ENCODE measurements at regions not wholly inside any gene's neighbourhood (a gene's known extent, or its start where the extent isn't known, plus 50 kb on each side); places are given as distances from the start of the nearest gene placed in this dataset.
"Not testable (repeated sequence)": the region's sequence is repeated elsewhere in the genome, so short reads cannot be mapped to it uniquely, and the experiment has no call there.

GRCh38 chr14:55834390-55834789 is 254.4 kb downstream of the KTN1 start:
- in situ Hi-C loops (cut with MboI; ENCODE audit: low pct_ligation_motif_present in 1 of 4, low pct_unique_long_range_greater_than_20kb in 1 of 4, low sequenced_read_pairs in 3 of 4) (no loop called here), intact Hi-C loops (cut with DNase I; ENCODE audit: low total_unique reads) (no loop called here)
- H3K9me3 ChIP-seq: no peaks in the 10 kb centered on the region
- no peak for TF ChIP-seq POLR2A (IDR thresholded peaks at IDR 0.05)
- H3K36me3 ChIP-seq: no peaks in the 10 kb centered on the region
- no peak overlapping the region for H3K27ac ChIP-seq
- 49 to 75% methylated on average over 2 of the region's 2 CpGs for WGBS, 2 donors (ENCODE audit: low coverage in 1 of 2)
- no peak overlapping the region for H3K4me3 ChIP-seq
- H3K4me1 ChIP-seq: peaks cover 0 to 12% (median 5%) of the 10 kb centered on the region in 4 donors
- no peak for DNase-seq
- H3K27me3 ChIP-seq: no peaks in the 10 kb centered on the region

- 66 to 75% methylated on average over 2 to 3 of the region's 3 CpGs for WGBS, 2 donors (ENCODE audit: low coverage in 1 of 2)
These were observed 256.0 kb downstream of the KTN1 start for GRCh38 chr14:55835985-55836384.

GRCh38 chr14:55837467-55837866 is 257.5 kb downstream of the KTN1 start:
- H3K27ac ChIP-seq: no peak overlapping the region
- no peak overlapping the region for H3K4me3 ChIP-seq
- H3K9me3 ChIP-seq: no peaks in the 10 kb centered on the region
- intact Hi-C loops (cut with DNase I; ENCODE audit: low total_unique reads) (no loop called here), in situ Hi-C loops (cut with MboI; ENCODE audit: low pct_ligation_motif_present in 1 of 4, low pct_unique_long_range_greater_than_20kb in 1 of 4, low sequenced_read_pairs in 3 of 4) (no loop called here)
- no peak for DNase-seq
- no peak for TF ChIP-seq CTCF (IDR thresholded peaks at IDR 0.05)
- no peak for TF ChIP-seq POLR2AphosphoS5 (IDR thresholded peaks at IDR 0.05)
- no peak for TF ChIP-seq EP300 (IDR thresholded peaks at IDR 0.05; ENCODE audit: low read depth)
- no peak for TF ChIP-seq POLR2A (IDR thresholded peaks at IDR 0.05)
- no peaks in the 10 kb centered on the region for H3K36me3 ChIP-seq
- WGBS, 2 donors (ENCODE audit: low coverage in 1 of 2): 81% methylated on average over 1 of the region's 1 CpG; no CpG with 5 or more reads in 1 of the 2 donors
- peaks cover 0 to 6% (median 1%) of the 10 kb centered on the region in 4 donors for H3K4me1 ChIP-seq
- no peaks in the 10 kb centered on the region for H3K27me3 ChIP-seq

More at GRCh38 chr14:55835985-55836384, 256.0 kb downstream of the KTN1 start:
- Histone ChIP-seq H3K36me3 (no peaks in the 10 kb centered on the region), H3K9me3 (no peaks in the 10 kb centered on the region), H3K27ac (no peak overlapping the region), H3K27me3 (no peaks in the 10 kb centered on the region), H3K4me1 (peaks cover 0 to 12% (median 5%) of the 10 kb centered on the region in 4 donors), H3K4me3 (no peak overlapping the region)
- intact Hi-C loops (cut with DNase I; ENCODE audit: low total_unique reads): no loop called here
- in situ Hi-C loops (cut with MboI; ENCODE audit: low pct_ligation_motif_present in 1 of 4, low pct_unique_long_range_greater_than_20kb in 1 of 4, low sequenced_read_pairs in 3 of 4): no loop called here
- DNase-seq: no peak
- TF ChIP-seq EP300 (IDR thresholded peaks at IDR 0.05; ENCODE audit: low read depth): no peak
- no peak for TF ChIP-seq CTCF (IDR thresholded peaks at IDR 0.05)
- TF ChIP-seq POLR2A (IDR thresholded peaks at IDR 0.05): no peak
- TF ChIP-seq POLR2AphosphoS5 (IDR thresholded peaks at IDR 0.05): no peak

GRCh38 chr14:55838529-55839052 is 258.6 kb downstream of the KTN1 start:
- TF ChIP-seq POLR2A (IDR thresholded peaks at IDR 0.05): no peak
- no peak for TF ChIP-seq POLR2AphosphoS5 (IDR thresholded peaks at IDR 0.05)
- no peak for TF ChIP-seq CTCF (IDR thresholded peaks at IDR 0.05)
- TF ChIP-seq EP300 (IDR thresholded peaks at IDR 0.05; ENCODE audit: low read depth): no peak
- WGBS, 2 donors (ENCODE audit: low coverage in 1 of 2): 81 to 83% methylated on average over 1 to 3 of the region's 3 CpGs
- intact Hi-C loops (cut with DNase I; ENCODE audit: low total_unique reads): no loop called here

GRCh38 chr14:55839301-55839947 is 259.4 kb downstream of the KTN1 start:
- H3K9me3 ChIP-seq; H3K36me3 ChIP-seq; H3K27ac ChIP-seq; DNase-seq; H3K4me1 ChIP-seq; intact Hi-C loops (cut with DNase I; ENCODE audit: low total_unique reads); H3K27me3 ChIP-seq; in situ Hi-C loops (cut with MboI; ENCODE audit: low pct_ligation_motif_present in 1 of 4, low pct_unique_long_range_greater_than_20kb in 1 of 4, low sequenced_read_pairs in 3 of 4); H3K4me3 ChIP-seq: not testable (repeated sequence)
- WGBS, 2 donors (ENCODE audit: low coverage in 1 of 2): 88 to 90% methylated on average over 2 to 24 of the region's 41 CpGs

More at GRCh38 chr14:55838529-55839052, 258.6 kb downstream of the KTN1 start:
- H3K27ac ChIP-seq: no peak overlapping the region
- H3K36me3 ChIP-seq: no peaks in the 10 kb centered on the region
- H3K4me3 ChIP-seq: no peak overlapping the region
- no peaks in the 10 kb centered on the region for H3K27me3 ChIP-seq
- no peak for DNase-seq
- no peaks in the 10 kb centered on the region for H3K4me1 ChIP-seq
- in situ Hi-C loops (cut with MboI; ENCODE audit: low pct_ligation_motif_present in 1 of 4, low pct_unique_long_range_greater_than_20kb in 1 of 4, low sequenced_read_pairs in 3 of 4): no loop called here
- no peaks in the 10 kb centered on the region for H3K9me3 ChIP-seq
